ENCODE measurements at regions not wholly inside any gene's neighbourhood (a gene's known extent, or its start where the extent isn't known, plus 50 kb on each side); places are given as distances from the start of the nearest gene placed in this dataset.

GRCh38 chr5:144024090-144024489, 146.4 kb downstream of the YIPF5 start:
- H3K4me1 ChIP-seq (ENCODE audit: control insufficient read depth, insufficient read depth, low read length): no peaks in the 10 kb centered on the region
- H3K27me3 Mint-ChIP-seq (ENCODE audit: low read depth in 2 of 2): peaks cover 4 to 30% of the 10 kb centered on the region in 2 donors
- intact Hi-C loops (cut with micrococcal nuclease): no loop called here

GRCh38 chr5:144024545-144024944, 145.9 kb downstream of the YIPF5 start:
- H3K27me3 ChIP-seq (ENCODE audit: control insufficient read depth, insufficient read depth, low read length): no peaks in the 10 kb centered on the region
- Mint-ChIP-seq H3K27me3 (ENCODE audit: low read depth in 2 of 2) (peaks cover 4 to 30% of the 10 kb centered on the region in 2 donors), H3K27ac (no peak overlapping the region), H3K9me3 (peaks cover 0 to 2% of the 10 kb centered on the region in 2 donors), H3K36me3 (no peaks in the 10 kb centered on the region), H3K4me1 (no peaks in the 10 kb centered on the region), H3K4me3 (no peak overlapping the region)
- ATAC-seq: no peak
- no peak overlapping the region for H3K27ac ChIP-seq (ENCODE audit: low read length)
- H3K9me3 ChIP-seq (ENCODE audit: control insufficient read depth, insufficient read depth, low read length): no peaks in the 10 kb centered on the region
- no peaks in the 10 kb centered on the region for H3K4me1 ChIP-seq (ENCODE audit: control insufficient read depth, insufficient read depth, low read length)
- H3K36me3 ChIP-seq (ENCODE audit: control insufficient read depth, insufficient read depth, low read length): no peaks in the 10 kb centered on the region
- DNase-seq: no peak
- H3K4me3 ChIP-seq (ENCODE audit: low read length): no peak overlapping the region
- intact Hi-C loops (cut with micrococcal nuclease): no loop called here
- TF ChIP-seq, protein P1, sequence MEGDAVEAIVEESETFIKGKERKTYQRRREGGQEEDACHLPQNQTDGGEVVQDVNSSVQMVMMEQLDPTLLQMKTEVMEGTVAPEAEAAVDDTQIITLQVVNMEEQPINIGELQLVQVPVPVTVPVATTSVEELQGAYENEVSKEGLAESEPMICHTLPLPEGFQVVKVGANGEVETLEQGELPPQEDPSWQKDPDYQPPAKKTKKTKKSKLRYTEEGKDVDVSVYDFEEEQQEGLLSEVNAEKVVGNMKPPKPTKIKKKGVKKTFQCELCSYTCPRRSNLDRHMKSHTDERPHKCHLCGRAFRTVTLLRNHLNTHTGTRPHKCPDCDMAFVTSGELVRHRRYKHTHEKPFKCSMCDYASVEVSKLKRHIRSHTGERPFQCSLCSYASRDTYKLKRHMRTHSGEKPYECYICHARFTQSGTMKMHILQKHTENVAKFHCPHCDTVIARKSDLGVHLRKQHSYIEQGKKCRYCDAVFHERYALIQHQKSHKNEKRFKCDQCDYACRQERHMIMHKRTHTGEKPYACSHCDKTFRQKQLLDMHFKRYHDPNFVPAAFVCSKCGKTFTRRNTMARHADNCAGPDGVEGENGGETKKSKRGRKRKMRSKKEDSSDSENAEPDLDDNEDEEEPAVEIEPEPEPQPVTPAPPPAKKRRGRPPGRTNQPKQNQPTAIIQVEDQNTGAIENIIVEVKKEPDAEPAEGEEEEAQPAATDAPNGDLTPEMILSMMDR (IDR thresholded peaks at IDR 0.05): no peak

More at GRCh38 chr5:144024090-144024489, 146.4 kb downstream of the YIPF5 start:
- no CpG with 5 or more reads among the region's 1 CpG for WGBS (ENCODE audit: insufficient coverage)
- Mint-ChIP-seq H3K36me3 (no peaks in the 10 kb centered on the region), H3K4me3 (no peak overlapping the region), H3K4me1 (no peaks in the 10 kb centered on the region), H3K27ac (no peak overlapping the region), H3K9me3 (peaks cover 0 to 2% of the 10 kb centered on the region in 2 donors)
- DNase-seq (no peak), ATAC-seq (no peak)
- Histone ChIP-seq H3K9me3 (ENCODE audit: control insufficient read depth, insufficient read depth, low read length) (no peaks in the 10 kb centered on the region), H3K27ac (ENCODE audit: low read length) (no peak overlapping the region), H3K27me3 (ENCODE audit: control insufficient read depth, insufficient read depth, low read length) (no peaks in the 10 kb centered on the region), H3K4me3 (ENCODE audit: low read length) (no peak overlapping the region), H3K36me3 (ENCODE audit: control insufficient read depth, insufficient read depth, low read length) (no peaks in the 10 kb centered on the region)
- TF ChIP-seq, protein P1 (IDR thresholded peaks at IDR 0.05): no peak

DNA sequence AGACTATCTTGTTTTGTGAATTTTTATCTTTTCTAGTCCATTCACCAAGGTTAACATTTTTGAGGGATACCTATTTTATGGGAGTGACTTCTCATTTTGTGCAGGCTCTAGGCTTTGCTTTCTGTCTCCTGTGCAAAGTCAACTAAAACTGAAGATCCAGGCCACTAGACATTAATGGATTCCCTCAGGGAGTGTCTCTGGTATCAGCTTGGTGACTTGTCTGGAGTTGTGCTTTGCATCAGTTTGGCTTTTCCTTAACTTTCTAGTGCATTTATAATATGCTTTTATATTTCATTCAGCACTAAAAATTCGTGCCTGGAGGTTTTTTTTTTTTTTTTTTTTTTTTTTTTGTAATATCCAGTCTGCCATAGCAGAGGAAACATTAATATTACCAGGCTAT, 144.2 kb downstream of the YIPF5 start:
- Histone ChIP-seq H3K36me3 (ENCODE audit: control insufficient read depth, insufficient read depth, low read length) (no peaks in the 10 kb centered on the region), H3K4me1 (ENCODE audit: control insufficient read depth, insufficient read depth, low read length) (no peaks in the 10 kb centered on the region), H3K27me3 (ENCODE audit: control insufficient read depth, insufficient read depth, low read length) (no peaks in the 10 kb centered on the region), H3K4me3 (ENCODE audit: low read length) (no peak overlapping the region), H3K9me3 (ENCODE audit: control insufficient read depth, insufficient read depth, low read length) (no peaks in the 10 kb centered on the region), H3K27ac (ENCODE audit: low read length) (no peak overlapping the region)
- no CpG with 5 or more reads among the region's 1 CpG for WGBS (ENCODE audit: insufficient coverage)
- H3K36me3 Mint-ChIP-seq: no peaks in the 10 kb centered on the region
- H3K9me3 Mint-ChIP-seq: no peaks in the 10 kb centered on the region
- H3K27ac Mint-ChIP-seq: no peak overlapping the region
- H3K4me3 Mint-ChIP-seq: no peak overlapping the region
- no peaks in the 10 kb centered on the region for H3K4me1 Mint-ChIP-seq
- TF ChIP-seq, protein P1 (IDR thresholded peaks at IDR 0.05): no peak
- intact Hi-C loops (cut with micrococcal nuclease): no loop called here
- ATAC-seq (no peak), DNase-seq (no peak)
- peaks cover 4 to 28% of the 10 kb centered on the region in 2 donors for H3K27me3 Mint-ChIP-seq (ENCODE audit: low read depth in 2 of 2)

DNA sequence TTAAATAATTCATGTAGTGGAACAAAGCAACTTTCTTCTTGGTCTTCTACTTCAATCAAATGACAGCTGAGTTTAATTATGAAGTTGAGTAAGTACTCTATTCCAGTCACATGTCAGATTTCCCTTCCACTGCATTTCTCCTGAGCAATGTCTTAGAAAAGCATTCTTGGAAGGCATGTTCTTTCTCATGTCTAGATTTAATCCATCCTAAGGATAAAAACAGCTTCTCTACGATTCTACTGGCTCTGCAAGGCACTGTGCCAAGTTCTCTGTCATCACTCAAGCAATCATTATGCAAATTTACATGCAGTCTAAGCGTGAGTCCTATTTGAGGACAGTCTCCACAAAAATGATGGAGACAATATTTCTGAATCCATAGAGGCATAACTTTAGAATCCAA, 142.4 kb downstream of the YIPF5 start:
- H3K4me3 Mint-ChIP-seq: no peak overlapping the region
- DNase-seq (no peak), ATAC-seq (no peak)
- H3K4me1 Mint-ChIP-seq: no peaks in the 10 kb centered on the region
- H3K27ac Mint-ChIP-seq: no peak overlapping the region
- no peaks in the 10 kb centered on the region for H3K4me1 ChIP-seq (ENCODE audit: control insufficient read depth, insufficient read depth, low read length)
- WGBS (ENCODE audit: insufficient coverage): 60% methylated on average over 2 of the region's 2 CpGs
- no peaks in the 10 kb centered on the region for H3K9me3 ChIP-seq (ENCODE audit: control insufficient read depth, insufficient read depth, low read length)
- intact Hi-C loops (cut with micrococcal nuclease): no loop called here
- no peak overlapping the region for H3K4me3 ChIP-seq (ENCODE audit: low read length)
- H3K27ac ChIP-seq (ENCODE audit: low read length): no peak overlapping the region
- H3K9me3 Mint-ChIP-seq: no peaks in the 10 kb centered on the region
- H3K36me3 ChIP-seq (ENCODE audit: control insufficient read depth, insufficient read depth, low read length): no peaks in the 10 kb centered on the region
- H3K36me3 Mint-ChIP-seq: no peaks in the 10 kb centered on the region
- H3K27me3 Mint-ChIP-seq (ENCODE audit: low read depth in 2 of 2): peaks cover 13 to 45% of the 10 kb centered on the region in 2 donors
- TF ChIP-seq, protein P1 (IDR thresholded peaks at IDR 0.05): no peak
- no peaks in the 10 kb centered on the region for H3K27me3 ChIP-seq (ENCODE audit: control insufficient read depth, insufficient read depth, low read length)

All from natural killer cell (primary cell).